SU-DHL-6 (cell line): ENCODE measurements at regions not wholly inside any gene's neighbourhood (a gene's known extent, or its start where the extent isn't known, plus 50 kb on each side); places are given as distances from the start of the nearest gene placed in this dataset.

ENCODE experiments used
- H2AFZ ChIP-seq: fragments of 200-600 bp; sonication (generic); 2 replicates; pipeline ENCODE4 v1.6.1; 2014; ENCODE audit warnings: low read depth, mild to moderate bottlenecking, moderate library complexity, mixed read lengths, antibody characterized with exemption, low read length; ENCODE audit not compliant: severe bottlenecking
- H3F3A ChIP-seq: fragments of 200-600 bp; shearing (Covaris generic); 2 replicates; pipeline ENCODE4 v1.6.0; 2016; ENCODE audit warnings: antibody characterized with exemption, mild to moderate bottlenecking; ENCODE audit not compliant: insufficient read depth
- H3K27ac ChIP-seq: fragments of 200-600 bp; sonication (generic); 2 replicates; pipeline ENCODE4 v1.5.1; 2016; ENCODE audit warnings: low read depth, mild to moderate bottlenecking, low read length, moderate library complexity, mixed read lengths
- H3K27me3 ChIP-seq: fragments of 200-600 bp; sonication (generic), shearing (Covaris generic); 2 replicates; pipeline ENCODE4 v1.6.0; 2014; ENCODE audit warnings: mild to moderate bottlenecking, low read length
- H3K36me3 ChIP-seq: fragments of 200-600 bp; sonication (generic); 2 replicates; pipeline ENCODE4 v1.6.1; 2014; ENCODE audit warnings: mild to moderate bottlenecking, low read length, mixed read lengths
- H3K4me2 ChIP-seq: fragments of 300-600, 200-600 bp; shearing (Covaris generic), sonication (generic); 2 replicates; pipeline ENCODE4 v1.6.0; 2014; ENCODE audit warnings: low read length, low read depth, mild to moderate bottlenecking; ENCODE audit not compliant: poor library complexity, severe bottlenecking
- H3K4me3 ChIP-seq: fragments of 200-600 bp; sonication (generic); 2 replicates; pipeline ENCODE4 v1.5.1; 2014; ENCODE audit warnings: antibody characterized with exemption, low read length, mild to moderate bottlenecking, mixed read lengths; ENCODE audit not compliant: insufficient read depth, poor library complexity, severe bottlenecking
- H3K79me2 ChIP-seq: fragments of 200-600 bp; sonication (generic); 2 replicates; pipeline ENCODE4 v1.6.1; 2014; ENCODE audit warnings: mild to moderate bottlenecking, low read length, moderate library complexity; ENCODE audit not compliant: insufficient read depth
- H3K9ac ChIP-seq: fragments of 200-600 bp; sonication (generic); 2 replicates; pipeline ENCODE4 v1.7.0; 2014; ENCODE audit warnings: mild to moderate bottlenecking, low read length
- H3K9me2 ChIP-seq: fragments of 200-600 bp; sonication (generic); replicated peaks from 2 replicates; pipeline ENCODE4 v1.6.1; 2014; ENCODE audit warnings: low read length; ENCODE audit not compliant: insufficient read depth
- H3K9me3 ChIP-seq: fragments of 200-600 bp; sonication (generic); 2 replicates; pipeline ENCODE4 v1.6.1; 2014; ENCODE audit warnings: low read length, mixed read lengths; ENCODE audit not compliant: insufficient read depth
- H4K20me1 ChIP-seq: fragments of 200-600 bp; sonication (generic); 2 replicates; pipeline ENCODE4 v1.6.1; 2014; ENCODE audit warnings: low read depth, mild to moderate bottlenecking, antibody characterized with exemption, low read length, moderate library complexity, mixed read lengths
- CTCF ChIP-seq: fragments of 200-600 bp; sonication (generic); IDR thresholded peaks from one replicate; pipeline ENCODE4 v1.5.1; 2017; ENCODE audit warnings: antibody characterized with exemption, mild to moderate bottlenecking, low read length, moderate library complexity; ENCODE audit not compliant: insufficient read depth, poor library complexity, severe bottlenecking
- EZH2phosphoT487 ChIP-seq: fragments of 200-600 bp; sonication (generic), shearing (Covaris generic); conservative IDR thresholded peaks from 2 replicates; pipeline ENCODE4 v1.6.1; 2018; ENCODE audit warnings: mild to moderate bottlenecking, antibody characterized with exemption, low read length, moderate library complexity, mixed read lengths

GRCh38 chr6:119586250-119586882 is 236.8 kb upstream of the MAN1A1 start:
- H4K20me1 ChIP-seq, result no peaks in the 10 kb centered on the region
- H3K27ac ChIP-seq, result no peak overlapping the region
- no peaks in the 10 kb centered on the region for H3K79me2 ChIP-seq
- no peaks in the 10 kb centered on the region for H3K36me3 ChIP-seq
- no peak overlapping the region for H2AFZ ChIP-seq
- no peak overlapping the region for H3K4me2 ChIP-seq
- no peaks in the 10 kb centered on the region for H3F3A ChIP-seq
- no peaks in the 10 kb centered on the region for H3K27me3 ChIP-seq
- no peaks in the 10 kb centered on the region for H3K9me3 ChIP-seq
- H3K9ac ChIP-seq, result no peak overlapping the region
- H3K4me3 ChIP-seq, result no peak overlapping the region
- H3K9me2 ChIP-seq, result no peaks in the 10 kb centered on the region; the same call in 1 of the 2 replicates
- TF ChIP-seq EZH2phosphoT487 (no peak), CTCF (no peak)

GRCh38 chr6:119584088-119584487 is 234.5 kb upstream of the MAN1A1 start:
- Histone ChIP-seq H3K9me2 (no peaks in the 10 kb centered on the region; the same call in 1 of the 2 replicates), H2AFZ (no peak overlapping the region), H3K9me3 (no peaks in the 10 kb centered on the region), H3F3A (no peaks in the 10 kb centered on the region), H3K27me3 (no peaks in the 10 kb centered on the region), H3K36me3 (no peaks in the 10 kb centered on the region), H4K20me1 (no peaks in the 10 kb centered on the region), H3K9ac (no peak overlapping the region), H3K4me2 (no peak overlapping the region), H3K79me2 (no peaks in the 10 kb centered on the region), H3K27ac (no peak overlapping the region), H3K4me3 (no peak overlapping the region)
- TF ChIP-seq EZH2phosphoT487 (no peak), CTCF (no peak)

- H3F3A ChIP-seq, result no peaks in the 10 kb centered on the region
- no peak overlapping the region for H2AFZ ChIP-seq
- no peak overlapping the region for H3K9ac ChIP-seq
- no peak overlapping the region for H3K4me3 ChIP-seq
- no peaks in the 10 kb centered on the region for H4K20me1 ChIP-seq
- no peaks in the 10 kb centered on the region for H3K36me3 ChIP-seq
- no peaks in the 10 kb centered on the region for H3K79me2 ChIP-seq
- H3K9me2 ChIP-seq, result no peaks in the 10 kb centered on the region; the same call in 1 of the 2 replicates
- no peaks in the 10 kb centered on the region for H3K9me3 ChIP-seq
- H3K27ac ChIP-seq, result no peak overlapping the region
- TF ChIP-seq EZH2phosphoT487 (no peak), CTCF (no peak)
- H3K4me2 ChIP-seq, result no peak overlapping the region
- H3K27me3 ChIP-seq, result no peaks in the 10 kb centered on the region
Measured at GRCh38 chr6:119581220-119581619, 231.7 kb upstream of the MAN1A1 start.
